IPS DF 6.9 (cell line): ENCODE measurements at regions not wholly inside any gene's neighbourhood (a gene's known extent, or its start where the extent isn't known, plus 50 kb on each side); places are given as distances from the start of the nearest gene placed in this dataset.

ENCODE experiments used
- DNase-seq: peaks from one replicate; pipeline ENCODE4 v3.0.0-alpha.2; 2013; ENCODE audit warnings: low read depth, low spot score
- H3K27ac ChIP-seq: one replicate; pipeline ENCODE4 v1.5.1; 2013; ENCODE audit warnings: low read length, control low read depth
- H3K27me3 ChIP-seq: 2 replicates; pipeline ENCODE4 v1.6.1; 2013; ENCODE audit warnings: mild to moderate bottlenecking, low read length; ENCODE audit not compliant: control insufficient read depth, insufficient read depth
- H3K36me3 ChIP-seq: 2 replicates; pipeline ENCODE4 v1.6.1; 2013; ENCODE audit warnings: low read length; ENCODE audit not compliant: control insufficient read depth, insufficient read depth
- H3K4me1 ChIP-seq: 2 replicates; pipeline ENCODE4 v1.6.1; 2013; ENCODE audit warnings: low read length; ENCODE audit not compliant: control insufficient read depth, insufficient read depth
- H3K4me3 ChIP-seq: 2 replicates; pipeline ENCODE4 v1.5.1; 2013; ENCODE audit warnings: mild to moderate bottlenecking, low read length
- H3K9me3 ChIP-seq: 2 replicates; pipeline ENCODE4 v1.6.1; 2013; ENCODE audit warnings: low read length, inconsistent platforms; ENCODE audit not compliant: control insufficient read depth, insufficient read depth
- WGBS: extraction: QIAGEN DNeasy Blood & Tissue Kit; methylation state at CpG from one replicate; pipeline ENCODE4 v1.1.7; 2013; ENCODE audit warnings: mixed read lengths, missing lambda C conversion rate; ENCODE audit not compliant: insufficient read length, insufficient coverage; 5-methylcytosine and 5-hydroxymethylcytosine counted together

DNA sequence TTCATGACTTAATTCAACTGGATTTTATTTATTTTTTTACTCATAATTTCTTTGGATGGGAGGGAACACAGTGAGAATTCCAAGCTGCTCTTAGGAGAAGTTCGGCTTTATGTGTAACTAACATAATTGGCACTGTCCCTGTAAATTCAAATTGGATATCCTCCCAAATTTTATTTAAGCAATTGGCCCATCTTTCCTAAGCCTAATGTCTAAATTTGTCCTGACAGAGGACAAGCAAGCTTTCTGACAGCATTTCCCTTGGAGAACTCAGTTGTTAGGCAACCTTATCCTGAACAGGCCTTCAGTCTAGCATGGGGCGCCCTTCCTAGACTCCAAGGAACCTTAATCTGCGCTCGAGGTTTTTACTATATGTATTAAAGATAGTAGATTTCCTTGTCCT is 550.3 kb downstream of the NUF2 start:
- no peaks in the 10 kb centered on the region for H3K9me3 ChIP-seq
- no peaks in the 10 kb centered on the region for H3K36me3 ChIP-seq
- H3K4me3 ChIP-seq = no peak overlapping the region
- H3K27ac ChIP-seq = no peak overlapping the region
- no peak for DNase-seq
- WGBS = no CpG with 5 or more reads among the region's 4 CpGs
- no peaks in the 10 kb centered on the region for H3K27me3 ChIP-seq
- H3K4me1 ChIP-seq = no peaks in the 10 kb centered on the region

DNA sequence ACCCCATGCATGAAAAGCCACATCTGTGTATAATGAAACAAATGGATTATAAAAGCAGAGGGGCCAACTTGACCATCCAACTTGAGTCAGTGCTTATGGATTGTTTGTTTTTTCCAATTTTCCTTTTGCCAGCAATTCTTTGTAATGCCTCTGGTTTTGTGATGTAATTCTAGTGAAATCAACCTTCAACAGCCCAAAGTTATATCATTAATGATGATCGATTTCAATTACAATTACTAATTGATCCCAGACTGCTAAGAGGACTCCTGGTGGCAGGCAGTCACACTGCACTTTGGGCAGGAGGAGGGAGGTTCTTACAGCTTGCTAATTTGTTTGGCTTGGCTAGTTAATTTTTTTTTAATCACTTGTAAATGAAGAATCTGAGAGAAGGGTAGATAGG is 552.3 kb downstream of the NUF2 start:
- no peaks in the 10 kb centered on the region for H3K27me3 ChIP-seq
- no peaks in the 10 kb centered on the region for H3K9me3 ChIP-seq
- no CpG with 5 or more reads among the region's 1 CpG for WGBS
- no peak for DNase-seq
- no peak overlapping the region for H3K4me3 ChIP-seq
- H3K27ac ChIP-seq = no peak overlapping the region
- H3K4me1 ChIP-seq = no peaks in the 10 kb centered on the region; the same call in 1 of the 2 replicates
- H3K36me3 ChIP-seq = no peaks in the 10 kb centered on the region

DNA sequence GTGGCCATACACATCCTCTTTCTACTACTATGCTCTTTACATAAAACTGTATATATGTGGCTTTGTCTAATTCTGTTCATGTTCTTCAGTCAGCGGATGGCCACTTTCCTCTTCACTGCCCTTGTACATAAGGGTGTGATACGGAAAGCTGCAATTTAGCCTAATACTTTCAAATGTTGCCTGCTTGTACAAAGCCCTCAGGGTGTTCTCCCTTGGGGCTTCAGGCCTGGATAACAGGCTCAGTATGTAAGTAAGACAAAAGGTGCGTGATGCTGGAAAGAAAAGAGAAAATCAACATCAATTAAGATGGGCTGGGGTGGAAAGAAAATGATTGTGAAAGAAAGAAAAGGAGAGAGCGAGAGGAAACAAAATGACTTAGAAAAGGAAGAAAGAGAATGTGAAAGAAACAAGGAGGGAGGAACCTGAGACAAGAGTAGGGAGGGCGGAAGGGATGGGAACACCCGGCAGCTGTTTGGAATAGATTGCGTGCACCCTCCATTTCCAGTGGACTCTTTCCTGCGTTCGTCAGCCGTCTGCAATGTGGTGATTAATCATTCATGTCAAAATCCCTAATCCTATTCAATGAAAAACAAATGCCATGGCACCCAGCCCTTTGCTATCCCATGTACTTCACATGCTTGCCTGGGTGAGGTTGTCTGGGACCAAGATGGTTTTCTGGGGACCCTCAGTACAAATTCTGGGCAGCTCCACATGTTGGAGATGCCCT is 553.6 kb downstream of the NUF2 start:
- Histone ChIP-seq H3K27ac (no peak overlapping the region), H3K9me3 (no peaks in the 10 kb centered on the region), H3K36me3 (no peaks in the 10 kb centered on the region), H3K4me3 (no peak overlapping the region), H3K27me3 (no peaks in the 10 kb centered on the region), H3K4me1 (no peaks in the 10 kb centered on the region; the same call in 1 of the 2 replicates)
- 100% methylated on average over 1 of the region's 10 CpGs for WGBS
- no peak for DNase-seq

DNA sequence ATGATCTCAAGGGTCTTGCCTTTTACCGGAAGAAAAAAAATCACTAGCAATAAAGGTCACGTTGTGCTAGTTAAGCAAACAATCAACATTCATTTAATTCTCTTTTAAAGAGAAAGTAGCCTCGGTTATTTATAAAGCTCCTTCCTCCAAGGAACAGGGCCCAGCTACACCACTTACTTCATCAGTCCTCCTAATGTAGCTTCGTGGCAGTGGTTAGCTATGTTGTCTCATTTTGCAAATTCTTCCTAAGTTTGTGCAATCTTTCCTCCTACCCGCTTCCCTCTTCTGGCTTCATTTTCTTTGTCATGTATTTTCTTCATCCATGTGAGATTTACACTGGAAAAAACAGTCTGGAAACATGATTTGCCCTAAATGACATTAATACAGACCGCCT is 554.2 kb downstream of the NUF2 start:
- no peak for DNase-seq
- Histone ChIP-seq H3K27ac (no peak overlapping the region), H3K27me3 (no peaks in the 10 kb centered on the region), H3K36me3 (no peaks in the 10 kb centered on the region), H3K4me3 (no peak overlapping the region), H3K9me3 (no peaks in the 10 kb centered on the region), H3K4me1 (no peaks in the 10 kb centered on the region; the same call in 1 of the 2 replicates)
- WGBS = no CpG with 5 or more reads among the region's 6 CpGs

DNA sequence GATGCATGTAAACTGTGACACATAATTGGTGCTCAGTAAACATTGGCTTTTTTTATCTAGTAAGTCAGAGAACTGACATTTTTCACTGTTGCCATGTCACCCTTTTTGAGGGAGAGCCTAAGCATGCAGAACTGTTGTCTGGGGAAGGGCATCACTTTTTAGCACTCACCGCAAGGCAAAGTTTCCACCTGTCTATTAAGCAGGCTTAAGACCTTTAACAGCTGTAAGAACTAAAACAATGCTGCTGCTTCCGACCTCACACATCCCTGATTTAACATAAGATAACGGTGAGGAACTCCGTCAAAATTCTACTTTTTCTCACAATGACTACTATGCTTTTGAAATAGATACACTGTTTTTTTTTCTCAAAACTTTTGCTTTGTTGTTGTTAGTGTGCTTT is 554.8 kb downstream of the NUF2 start:
- Histone ChIP-seq H3K4me3 (no peak overlapping the region), H3K36me3 (no peaks in the 10 kb centered on the region), H3K27ac (no peak overlapping the region), H3K4me1 (no peaks in the 10 kb centered on the region; the same call in 1 of the 2 replicates), H3K9me3 (no peaks in the 10 kb centered on the region), H3K27me3 (no peaks in the 10 kb centered on the region)
- DNase-seq = no peak
- no CpG with 5 or more reads among the region's 4 CpGs for WGBS

DNA sequence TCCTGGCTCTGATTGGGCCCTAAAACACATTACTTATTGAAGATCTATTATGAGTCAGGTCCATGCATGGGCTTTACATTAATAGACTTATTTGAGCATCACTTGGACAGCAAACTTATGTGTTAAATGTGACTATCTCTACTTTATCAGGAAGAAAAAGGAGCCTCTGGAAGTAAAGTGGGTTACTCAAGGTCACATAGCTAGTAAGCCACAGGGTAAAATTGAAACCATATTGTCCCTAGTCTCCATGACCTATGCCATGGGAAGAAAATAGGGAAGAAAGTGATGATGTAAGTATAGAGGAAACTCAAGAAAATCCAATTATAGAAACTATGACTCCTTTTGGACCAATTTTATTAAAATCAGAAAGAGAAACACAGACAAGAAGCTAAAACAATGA is 555.3 kb downstream of the NUF2 start:
- no peaks in the 10 kb centered on the region for H3K9me3 ChIP-seq
- no peak overlapping the region for H3K27ac ChIP-seq
- H3K36me3 ChIP-seq = no peaks in the 10 kb centered on the region
- H3K27me3 ChIP-seq = no peaks in the 10 kb centered on the region
- no peak overlapping the region for H3K4me3 ChIP-seq
- DNase-seq = no peak
- no peaks in the 10 kb centered on the region; the same call in 1 of the 2 replicates for H3K4me1 ChIP-seq

DNA sequence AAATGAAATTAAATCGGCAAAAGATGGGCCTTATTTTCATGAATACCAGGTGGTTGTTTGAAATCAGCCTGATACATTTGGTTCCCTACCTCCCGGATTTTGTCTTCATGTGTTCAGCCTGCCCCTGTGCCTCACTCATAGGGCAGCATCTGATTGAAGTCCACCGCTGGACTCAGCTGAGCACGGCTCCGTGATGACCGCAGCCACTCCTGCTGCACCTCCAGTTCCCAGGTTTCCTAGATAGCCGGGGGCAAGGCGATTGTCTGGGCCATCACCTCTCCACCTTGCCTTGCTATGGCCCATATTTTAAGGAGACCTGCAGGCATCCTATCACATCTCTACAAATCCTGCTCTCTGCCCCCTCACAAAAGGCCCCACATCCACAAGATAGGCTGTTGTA is 563.8 kb downstream of the NUF2 start:
- DNase-seq = no peak
- H3K36me3 ChIP-seq = no peaks in the 10 kb centered on the region
- no CpG with 5 or more reads among the region's 8 CpGs for WGBS
- H3K9me3 ChIP-seq = no peaks in the 10 kb centered on the region
- no peaks in the 10 kb centered on the region for H3K27me3 ChIP-seq
- H3K4me1 ChIP-seq = no peaks in the 10 kb centered on the region
- H3K27ac ChIP-seq = no peak overlapping the region
- H3K4me3 ChIP-seq = no peak overlapping the region

DNA sequence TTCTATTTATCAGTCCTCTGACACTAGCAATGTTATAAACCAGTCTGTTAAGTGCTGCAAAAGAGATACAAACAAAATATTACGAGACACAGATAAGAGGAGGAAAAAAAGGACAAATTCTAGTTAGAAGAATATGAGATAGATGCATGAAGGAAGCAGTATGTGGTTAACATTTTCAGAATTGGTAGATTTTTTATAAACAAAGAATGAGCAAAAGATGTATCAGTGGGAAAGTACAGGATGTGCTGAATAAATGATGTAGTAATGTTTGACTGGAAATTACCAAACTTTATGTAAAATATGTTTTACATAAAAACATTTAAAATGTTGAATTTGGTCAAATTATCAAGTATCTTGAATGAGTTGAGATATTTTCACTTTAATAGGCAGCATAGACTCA is 574.2 kb downstream of the NUF2 start:
- no peak for DNase-seq
- Histone ChIP-seq H3K27me3 (no peaks in the 10 kb centered on the region), H3K36me3 (no peaks in the 10 kb centered on the region), H3K4me3 (no peak overlapping the region), H3K9me3 (no peaks in the 10 kb centered on the region), H3K27ac (no peak overlapping the region), H3K4me1 (no peaks in the 10 kb centered on the region)
- no CpG with 5 or more reads among the region's 1 CpG for WGBS

DNA sequence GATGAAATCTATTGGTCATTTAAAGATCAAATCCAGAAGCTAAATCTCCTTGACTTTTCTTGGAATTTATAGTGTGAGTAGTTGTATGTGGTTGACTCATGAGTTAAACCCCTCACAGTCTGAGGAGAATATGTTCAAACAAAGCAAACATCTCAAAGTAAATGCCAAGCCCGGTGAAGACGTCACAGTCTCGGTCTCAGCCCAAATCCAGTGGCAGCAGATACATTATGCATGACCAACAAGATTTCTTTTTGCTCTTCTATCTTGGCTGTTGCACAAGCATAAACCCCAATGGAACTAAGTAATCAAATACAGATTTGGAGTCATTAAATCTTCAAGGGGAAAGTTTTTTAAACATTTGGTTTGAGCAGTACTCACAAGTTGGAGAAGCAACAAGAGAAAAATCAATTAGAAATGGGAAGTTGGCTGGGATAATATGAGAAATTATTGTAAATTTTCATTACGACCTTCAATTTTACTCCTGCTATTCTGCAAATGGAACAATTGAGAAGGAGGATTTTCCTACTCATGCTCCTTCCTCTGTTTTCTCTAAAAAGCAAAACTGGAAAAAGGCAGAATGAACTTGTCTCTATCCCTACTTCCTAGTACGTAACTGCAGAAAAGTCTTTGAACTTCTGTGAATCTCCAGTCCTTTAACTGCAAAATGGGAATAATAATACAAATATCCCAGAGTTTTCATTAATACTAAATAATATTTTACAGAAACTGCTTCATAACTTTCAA is 575.8 kb downstream of the NUF2 start:
- no peak overlapping the region for H3K4me3 ChIP-seq
- no peak for DNase-seq
- no peaks in the 10 kb centered on the region for H3K36me3 ChIP-seq
- WGBS = no CpG with 5 or more reads among the region's 5 CpGs
- H3K9me3 ChIP-seq = no peaks in the 10 kb centered on the region
- no peaks in the 10 kb centered on the region for H3K4me1 ChIP-seq
- no peak overlapping the region for H3K27ac ChIP-seq
- no peaks in the 10 kb centered on the region for H3K27me3 ChIP-seq

DNA sequence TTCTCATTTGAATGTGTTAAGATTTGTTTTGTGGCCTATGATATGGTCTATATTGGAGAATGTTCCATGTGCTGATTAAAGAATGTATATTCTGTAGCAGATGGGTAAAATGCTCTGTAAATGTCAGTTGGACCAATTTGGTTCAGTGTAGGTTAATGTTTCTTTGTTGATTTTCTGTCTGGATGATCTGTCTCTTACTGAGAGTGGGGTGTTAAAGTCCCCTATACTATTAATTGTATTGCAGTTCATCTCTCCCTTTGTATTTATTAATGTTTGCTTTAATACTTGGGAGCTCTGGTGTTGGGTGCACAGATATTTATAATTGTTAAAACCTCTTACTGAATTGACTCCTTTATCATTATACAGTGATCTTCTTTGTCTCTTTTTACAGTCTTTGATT is 584.5 kb downstream of the NUF2 start:
- no peak overlapping the region for H3K4me3 ChIP-seq
- no peaks in the 10 kb centered on the region for H3K36me3 ChIP-seq
- H3K27me3 ChIP-seq = no peaks in the 10 kb centered on the region
- no peak overlapping the region for H3K27ac ChIP-seq
- no peaks in the 10 kb centered on the region for H3K4me1 ChIP-seq
- no peaks in the 10 kb centered on the region for H3K9me3 ChIP-seq
- DNase-seq = no peak
